Vagina (tissue), 2 donors: ENCODE measurements at regions not wholly inside any gene's neighbourhood (a gene's known extent, or its start where the extent isn't known, plus 50 kb on each side); places are given as distances from the start of the nearest gene placed in this dataset.

Experiments used
- DNase-seq, 2 donors: peaks; one replicate each; pipeline ENCODE4 v3.0.0-alpha.2; 2017; ENCODE audit errors: extremely low spot score in 2 of 2
- H3K27ac ChIP-seq: fragments of 200-600 bp; sonication (generic); one replicate; pipeline ENCODE4 v1.5.1; 2019
- H3K27me3 ChIP-seq: fragments of 200-600 bp; sonication (generic); one replicate; pipeline ENCODE4 v1.5.1; 2019
- H3K36me3 ChIP-seq, 2 donors: fragments of 200-600 bp; sonication (generic); one replicate each; pipeline ENCODE4 v1.5.1; 2017 to 2019
- H3K4me1 ChIP-seq: fragments of 200-600 bp; sonication (generic); one replicate; pipeline ENCODE4 v1.5.1; 2019
- H3K4me3 ChIP-seq, 2 donors: fragments of 200-600 bp; sonication (generic); 1 replicate in 1 of 2; 2 replicates in 1 of 2; pipeline ENCODE4 v1.5.1; 2016 to 2019
- H3K9me3 ChIP-seq: fragments of 200-600 bp; sonication (generic); one replicate; pipeline ENCODE4 v1.5.1; 2019
- CTCF ChIP-seq, 3 experiments: fragments of 450-650 bp in 2 of 3; fragments of 200-600 bp in 1 of 3; sonication (generic) in 1 of 3; IDR thresholded peaks; one replicate each; pipeline ENCODE4 v1.5.1; 2017 to 2019; ENCODE audit warnings: antibody characterized with exemption in 3 of 3, mild to moderate bottlenecking in 2 of 3, moderate library complexity in 2 of 3
- POLR2A ChIP-seq, 2 donors: fragments of 450-650 bp; IDR thresholded peaks; one replicate each; pipeline ENCODE4 v1.6.1; 2017; ENCODE audit warnings: antibody characterized with exemption in 2 of 2, mild to moderate bottlenecking in 2 of 2, moderate library complexity in 2 of 2
- POLR2AphosphoS5 ChIP-seq, 2 donors: sonication (generic); formaldehyde crosslinking; IDR thresholded peaks; one replicate each; pipeline ENCODE4 v1.9.0; 2017; ENCODE audit warnings: antibody characterized with exemption in 2 of 2, mild to moderate bottlenecking in 2 of 2, low read depth in 1 of 2; ENCODE audit not compliant: insufficient read depth in 1 of 2
- intact Hi-C: fragments of 100-400 bp; cut with DNase I; formaldehyde crosslinking; loops from one replicate; pipeline ENCODE4 v1.15.1; 2023

- H3K9me3 ChIP-seq, result no peaks in the 10 kb centered on the region
- no peaks in the 10 kb centered on the region for H3K4me1 ChIP-seq
- H3K27ac ChIP-seq, result no peak overlapping the region
- intact Hi-C loops, result no loop called here
- no peaks in the 10 kb centered on the region for H3K27me3 ChIP-seq
- H3K4me3 ChIP-seq, result no peak overlapping the region
- DNase-seq, result no peak
- no peaks in the 10 kb centered on the region for H3K36me3 ChIP-seq
- TF ChIP-seq CTCF (IDR thresholded peaks at IDR 0.05) (no peak), POLR2A (IDR thresholded peaks at IDR 0.05) (no peak), POLR2AphosphoS5 (IDR thresholded peaks at IDR 0.05; ENCODE audit: insufficient read depth in 1 of 2, low read depth in 1 of 2) (no peak)
Observed at GRCh38 chr13:84360822-84361221, 478.5 kb upstream of the SLITRK1 start.

- H3K27me3 ChIP-seq, result no peaks in the 10 kb centered on the region
- no peaks in the 10 kb centered on the region for H3K36me3 ChIP-seq
- no peak for DNase-seq
- no peaks in the 10 kb centered on the region for H3K4me1 ChIP-seq
- TF ChIP-seq POLR2A (IDR thresholded peaks at IDR 0.05), result no peak
- no peak for TF ChIP-seq CTCF (IDR thresholded peaks at IDR 0.05)
- no peak for TF ChIP-seq POLR2AphosphoS5 (IDR thresholded peaks at IDR 0.05; ENCODE audit: insufficient read depth in 1 of 2, low read depth in 1 of 2)
- intact Hi-C loops, result no loop called here
- H3K27ac ChIP-seq, result no peak overlapping the region
- no peak overlapping the region for H3K4me3 ChIP-seq
- no peaks in the 10 kb centered on the region for H3K9me3 ChIP-seq
Observed at GRCh38 chr13:84358601-84359000, 476.3 kb upstream of the SLITRK1 start.

GRCh38 chr13:84352946-84353345, 470.7 kb upstream of the SLITRK1 start:
- intact Hi-C loops, result no loop called here
- Histone ChIP-seq H3K4me1 (no peaks in the 10 kb centered on the region), H3K4me3 (no peak overlapping the region), H3K9me3 (no peaks in the 10 kb centered on the region), H3K27me3 (no peaks in the 10 kb centered on the region), H3K27ac (no peak overlapping the region), H3K36me3 (no peaks in the 10 kb centered on the region)
- no peak for DNase-seq
- TF ChIP-seq POLR2A (IDR thresholded peaks at IDR 0.05) (no peak), CTCF (IDR thresholded peaks at IDR 0.05) (no peak), POLR2AphosphoS5 (IDR thresholded peaks at IDR 0.05; ENCODE audit: insufficient read depth in 1 of 2, low read depth in 1 of 2) (no peak)

GRCh38 chr13:84339456-84339855, 457.2 kb upstream of the SLITRK1 start:
- TF ChIP-seq CTCF (IDR thresholded peaks at IDR 0.05) (no peak), POLR2A (IDR thresholded peaks at IDR 0.05) (no peak), POLR2AphosphoS5 (IDR thresholded peaks at IDR 0.05; ENCODE audit: insufficient read depth in 1 of 2, low read depth in 1 of 2) (no peak)
- Histone ChIP-seq H3K4me1 (no peaks in the 10 kb centered on the region), H3K36me3 (no peaks in the 10 kb centered on the region), H3K4me3 (no peak overlapping the region), H3K27me3 (no peaks in the 10 kb centered on the region), H3K9me3 (no peaks in the 10 kb centered on the region), H3K27ac (no peak overlapping the region)
- intact Hi-C loops, result no loop called here
- DNase-seq, result no peak

- no peak for TF ChIP-seq POLR2AphosphoS5 (IDR thresholded peaks at IDR 0.05; ENCODE audit: insufficient read depth in 1 of 2, low read depth in 1 of 2)
- no peak for TF ChIP-seq CTCF (IDR thresholded peaks at IDR 0.05)
- no peak for TF ChIP-seq POLR2A (IDR thresholded peaks at IDR 0.05)
- intact Hi-C loops, result no loop called here
- Histone ChIP-seq H3K36me3 (no peaks in the 10 kb centered on the region), H3K27me3 (no peaks in the 10 kb centered on the region), H3K4me3 (no peak overlapping the region), H3K27ac (no peak overlapping the region), H3K9me3 (no peaks in the 10 kb centered on the region), H3K4me1 (no peaks in the 10 kb centered on the region)
- no peak for DNase-seq
Observed at GRCh38 chr13:84332346-84332745, 450.1 kb upstream of the SLITRK1 start.
